ENCODE measurements at regions not wholly inside any gene's neighbourhood (a gene's known extent, or its start where the extent isn't known, plus 50 kb on each side); places are given as distances from the start of the nearest gene placed in this dataset.

DNA sequence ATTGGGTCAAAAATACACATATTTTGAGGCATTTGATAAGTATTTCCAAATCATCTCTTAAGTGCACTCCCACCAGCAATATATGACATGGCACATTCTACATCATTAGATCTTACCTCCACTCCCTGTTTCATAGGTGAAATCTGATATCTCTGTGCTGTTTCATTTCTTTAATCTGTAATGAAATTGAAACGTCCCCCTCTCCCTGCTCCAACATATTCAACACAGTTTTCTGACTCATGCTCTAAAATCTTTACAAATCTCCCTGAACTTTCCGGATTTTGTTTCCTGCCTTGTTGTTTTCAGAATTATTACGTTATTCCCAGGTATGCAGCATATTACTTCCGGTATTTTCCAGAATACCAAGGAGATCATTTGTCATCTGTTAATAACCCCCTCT is 66.1 kb upstream of the AKT3 start:
- no peak for DNase-seq (ENCODE audit: low read depth, low spot score)

DNA sequence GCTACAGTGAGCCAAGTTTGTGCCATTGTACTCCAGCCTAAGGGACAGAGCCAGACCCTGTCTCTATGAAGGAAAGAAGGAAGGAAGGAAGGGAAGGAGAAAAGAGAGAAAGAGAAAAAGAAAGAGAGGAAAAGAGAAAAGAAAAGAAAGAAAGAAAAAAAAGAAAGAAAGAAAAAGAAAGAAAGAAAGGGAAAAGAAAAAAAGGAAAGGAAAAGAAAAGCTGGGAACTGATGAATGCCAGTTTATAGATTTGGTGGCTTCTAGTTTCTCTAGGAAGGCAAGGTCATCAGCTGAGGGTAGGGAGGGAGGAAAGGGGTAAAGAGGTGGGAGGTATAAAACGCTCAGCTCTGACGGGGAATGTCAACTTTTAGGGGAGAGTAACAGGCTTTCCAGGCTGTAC is 62.3 kb upstream of the AKT3 start:
- no peak for DNase-seq (ENCODE audit: low read depth, low spot score)

DNA sequence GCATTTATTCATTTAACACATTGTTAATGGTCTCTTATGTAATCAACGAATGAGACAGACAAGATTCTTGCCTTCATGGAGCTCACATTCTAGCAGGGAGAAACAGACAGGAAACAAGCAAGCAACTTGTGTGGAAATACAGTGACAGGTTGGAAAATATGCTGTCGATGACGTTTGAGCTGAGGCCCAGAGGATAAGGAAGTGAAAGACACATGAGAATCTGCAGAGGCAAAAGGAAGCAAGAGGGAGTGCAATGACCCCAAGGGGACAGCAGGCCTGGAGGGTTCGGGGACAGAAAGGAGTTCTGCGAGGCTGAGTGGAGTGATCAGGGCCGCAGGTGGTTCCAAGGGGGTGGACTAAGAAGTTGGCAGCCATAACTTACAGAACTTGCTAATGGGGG is 60.6 kb upstream of the AKT3 start:
- no peak for DNase-seq (ENCODE audit: low read depth, low spot score)

DNA sequence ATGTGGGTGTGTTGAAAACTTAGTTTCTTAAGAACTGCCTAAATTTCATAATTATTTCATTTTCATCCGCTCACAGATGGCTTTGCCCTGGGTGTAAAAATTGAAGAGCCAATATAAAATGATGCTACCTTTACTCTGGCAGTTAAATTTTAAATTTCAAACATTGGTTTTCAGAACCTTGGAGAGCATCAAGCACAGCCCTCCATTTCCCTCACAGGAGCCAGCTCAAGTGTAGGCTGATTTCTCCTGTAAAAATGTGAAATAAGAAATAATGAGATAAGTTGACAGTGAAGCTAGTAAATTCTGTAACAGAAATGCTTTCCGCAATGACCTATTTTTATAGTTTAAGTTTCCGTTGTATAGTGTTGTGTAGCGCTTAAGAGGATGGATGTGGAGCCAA is 53.9 kb upstream of the AKT3 start:
- DNase-seq (ENCODE audit: low read depth, low spot score): no peak

DNA sequence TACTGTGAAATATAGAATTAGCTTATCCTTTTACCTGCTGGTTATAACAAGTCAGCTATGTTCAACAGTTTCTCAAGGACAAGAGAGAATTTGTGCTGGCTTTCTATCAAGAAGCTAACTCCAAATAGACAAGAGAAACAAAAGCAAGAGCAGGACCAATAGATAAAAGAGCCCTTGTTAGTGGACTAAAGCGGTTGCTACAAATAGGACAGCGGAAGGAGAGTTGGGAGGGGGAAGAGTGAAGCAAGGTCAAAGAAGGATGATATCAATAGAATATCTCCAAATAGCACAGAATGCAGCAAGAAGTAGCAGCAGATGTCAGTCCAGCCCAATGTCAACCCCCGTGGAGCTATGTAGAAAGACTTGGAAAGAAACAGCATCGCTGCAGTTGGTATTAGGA is 53.0 kb upstream of the AKT3 start:
- no peak for DNase-seq (ENCODE audit: low read depth, low spot score)

DNA sequence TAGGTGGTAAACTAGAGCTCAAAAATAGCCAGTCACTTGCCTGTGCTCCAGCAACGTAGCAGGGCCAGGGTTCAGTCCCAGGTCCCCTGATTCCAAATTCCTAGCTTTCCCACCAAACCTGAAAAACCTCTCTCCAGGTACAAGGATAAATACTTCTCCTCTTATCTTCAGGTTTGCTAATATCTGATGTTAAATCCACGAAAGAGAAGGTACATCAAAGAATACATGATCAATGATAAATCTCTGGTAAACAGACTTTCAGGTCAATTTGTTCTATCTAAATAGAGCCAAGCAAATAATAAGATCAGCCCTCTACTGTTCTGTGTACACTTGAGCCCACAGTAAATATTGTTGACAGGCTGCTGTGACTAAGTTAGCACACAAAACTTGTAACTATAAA is 52.1 kb upstream of the AKT3 start:
- DNase-seq (ENCODE audit: low read depth, low spot score): no peak
